Fibroblast of skin of left biceps (primary cell): ENCODE measurements at regions not wholly inside any gene's neighbourhood (a gene's known extent, or its start where the extent isn't known, plus 50 kb on each side); places are given as distances from the start of the nearest gene placed in this dataset.

Source experiments
- DNase-seq, 2 experiments: peaks; one replicate each; pipeline ENCODE4 v3.0.0-alpha.2; 2013; ENCODE audit warnings: low read depth in 2 of 2

GRCh38 chr2:2570871-2571270 lies 239.8 kb upstream of the MYT1L start:
- DNase-seq: no peak

DNA sequence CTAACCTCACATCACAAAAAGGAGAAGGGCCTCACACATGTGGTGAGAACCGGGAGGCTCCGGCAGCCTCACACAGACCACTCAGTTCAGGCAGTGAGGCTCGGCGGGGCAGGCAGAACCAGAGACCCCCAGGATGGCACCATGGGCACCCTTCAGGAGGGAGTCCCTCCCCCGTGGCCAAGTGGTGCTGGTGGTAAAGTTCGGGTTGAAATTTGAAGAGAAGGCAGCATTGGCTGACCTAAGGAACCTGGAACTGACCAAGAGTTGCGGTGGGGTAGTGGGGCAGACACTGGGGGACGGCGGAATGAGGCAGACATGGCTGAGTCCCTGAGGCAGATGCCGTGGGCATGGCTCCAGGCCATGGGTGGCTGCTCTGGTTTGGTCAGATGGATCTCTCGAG lies 239.3 kb upstream of the MYT1L start:
- no peak for DNase-seq

DNA sequence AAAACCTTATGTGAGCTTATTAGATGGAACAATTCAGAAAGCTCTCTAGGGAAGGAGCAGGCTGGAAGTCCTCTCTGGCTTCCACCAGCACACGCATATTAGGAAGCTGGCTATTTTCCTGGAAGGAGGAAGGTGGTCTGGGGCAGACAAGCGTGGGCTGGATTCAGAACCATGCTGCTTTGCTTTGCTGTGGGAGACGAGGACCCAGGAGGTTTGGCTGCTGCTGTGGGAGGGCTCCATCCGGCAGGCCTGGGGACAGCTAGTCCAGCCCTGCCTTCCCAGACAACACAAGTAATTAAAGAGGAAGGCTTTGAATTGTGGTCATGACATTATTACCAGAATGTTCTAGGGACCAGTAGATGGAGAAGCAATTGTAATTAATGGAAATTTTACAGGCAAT lies 238.8 kb upstream of the MYT1L start:
- DNase-seq: no peak

DNA sequence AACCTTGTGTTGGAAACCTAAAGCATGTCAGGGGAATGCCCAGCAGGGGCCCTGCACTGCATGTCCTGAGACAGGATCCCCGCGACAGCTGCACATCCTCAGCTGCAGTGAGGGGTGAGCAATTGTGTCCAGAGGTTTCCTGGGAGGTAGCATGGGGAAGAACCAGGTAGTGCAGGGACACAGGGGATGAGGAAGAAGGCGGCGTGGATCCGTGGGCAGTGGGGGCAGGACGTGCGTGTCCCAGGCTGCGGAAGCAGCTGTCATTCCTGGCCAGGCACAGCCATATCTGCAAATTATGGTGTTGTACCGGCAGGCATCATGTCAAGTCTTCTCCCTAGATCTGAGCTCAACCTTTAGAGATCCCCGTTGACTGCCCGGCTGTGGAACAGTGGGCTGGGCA lies 238.2 kb upstream of the MYT1L start:
- DNase-seq: no peak

DNA sequence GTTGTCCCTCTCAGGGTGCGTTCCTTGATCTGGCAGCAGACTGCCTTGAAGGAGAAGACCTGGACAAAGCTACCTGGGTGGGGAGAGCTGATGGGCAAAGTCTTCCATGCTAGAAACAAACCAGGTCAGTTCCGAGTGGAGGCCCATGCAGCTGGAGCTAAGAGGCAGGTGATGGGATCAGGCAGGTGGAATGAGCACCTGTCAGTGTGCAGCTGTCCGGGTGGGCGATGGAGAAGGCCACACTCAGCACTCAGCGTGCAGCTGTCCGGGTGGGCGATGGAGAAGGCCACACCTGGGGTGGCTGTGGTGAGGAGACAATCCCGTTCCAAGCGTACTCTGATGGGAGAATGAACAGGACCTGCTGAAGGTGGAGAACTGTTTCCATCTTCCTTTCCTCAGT lies 237.3 kb upstream of the MYT1L start:
- no peak for DNase-seq

DNA sequence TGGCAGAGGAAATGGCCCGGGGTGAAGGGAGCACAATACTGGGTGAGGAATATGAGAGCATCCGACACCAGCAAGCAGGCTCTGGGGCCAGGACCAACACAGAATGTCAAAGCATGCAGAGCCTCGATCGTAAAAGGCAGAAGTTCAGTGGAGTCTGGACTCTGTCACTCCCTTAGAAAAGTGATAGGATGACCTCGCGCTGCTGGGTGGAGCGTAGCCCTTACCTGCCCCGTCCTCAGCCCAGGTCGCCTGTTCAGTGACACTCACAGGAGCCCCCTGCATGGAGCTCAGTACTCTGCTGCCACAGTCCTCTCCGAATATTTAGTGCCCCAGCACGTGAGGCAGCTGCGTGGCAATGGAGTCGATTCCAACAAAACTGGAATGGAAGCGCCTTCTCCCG lies 236.7 kb upstream of the MYT1L start:
- no peak for DNase-seq

- no peak for DNase-seq
Measured at GRCh38 chr2:2566396-2567323, 235.6 kb upstream of the MYT1L start.

DNA sequence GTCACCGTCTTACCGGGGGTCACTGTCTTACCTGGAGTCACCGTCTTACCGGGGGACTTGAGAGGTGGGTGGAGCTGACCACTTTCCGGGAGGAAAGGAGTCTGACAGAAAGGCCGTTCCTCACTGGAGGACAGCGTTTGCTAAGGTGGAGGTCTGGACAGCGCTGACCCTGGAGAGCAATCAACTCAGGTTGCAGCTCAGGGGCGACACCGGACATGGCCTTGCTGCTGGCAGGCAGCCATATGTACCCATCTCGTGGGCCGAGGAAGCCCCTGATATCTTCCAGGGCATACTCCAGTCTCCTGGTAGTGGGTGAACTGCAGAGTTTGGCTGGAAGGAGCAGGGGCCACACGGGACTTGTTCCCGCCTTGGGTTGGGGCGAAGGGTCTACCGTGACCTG lies 234.6 kb upstream of the MYT1L start:
- DNase-seq: no peak

DNA sequence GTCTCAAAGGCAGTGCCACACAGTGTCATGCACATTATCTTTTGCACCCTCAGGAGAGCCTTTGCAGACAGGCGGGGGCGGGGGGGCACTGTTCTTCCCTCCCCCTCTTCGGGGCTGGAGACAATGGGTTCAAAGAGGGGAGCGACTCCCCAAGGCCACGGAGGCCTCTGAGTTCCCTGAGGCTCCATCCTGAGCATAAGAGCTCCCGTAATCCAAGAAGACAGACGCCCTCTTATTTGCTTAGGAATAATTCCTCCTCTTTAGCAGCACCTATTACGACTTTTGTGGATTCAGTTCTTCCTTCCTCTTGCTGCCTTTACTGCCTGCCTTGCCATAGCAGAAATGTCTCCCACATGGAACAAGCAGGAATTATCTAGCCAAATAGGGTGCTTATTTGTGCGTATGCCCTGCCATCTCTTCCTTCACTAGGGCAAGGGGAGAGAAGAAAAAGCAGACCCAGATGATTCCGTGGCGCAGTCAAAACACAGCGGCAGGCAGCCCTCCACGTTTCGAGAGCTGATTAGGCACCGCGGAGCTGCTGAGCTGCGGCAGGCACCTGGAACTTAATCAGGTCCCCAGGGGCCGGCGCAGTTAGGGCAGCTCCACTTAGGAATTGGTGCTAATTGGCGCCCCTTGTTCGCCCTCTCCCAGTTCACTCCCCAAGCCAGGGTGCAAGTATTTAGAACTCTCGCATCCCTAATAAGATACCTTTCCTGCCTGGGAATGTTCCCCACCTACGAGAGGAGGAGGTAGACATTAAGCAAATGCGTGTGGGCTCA lies 233.4 kb upstream of the MYT1L start:
- no peak for DNase-seq

- no peak for DNase-seq
Measured at GRCh38 chr2:2563309-2563860, 232.3 kb upstream of the MYT1L start.

DNA sequence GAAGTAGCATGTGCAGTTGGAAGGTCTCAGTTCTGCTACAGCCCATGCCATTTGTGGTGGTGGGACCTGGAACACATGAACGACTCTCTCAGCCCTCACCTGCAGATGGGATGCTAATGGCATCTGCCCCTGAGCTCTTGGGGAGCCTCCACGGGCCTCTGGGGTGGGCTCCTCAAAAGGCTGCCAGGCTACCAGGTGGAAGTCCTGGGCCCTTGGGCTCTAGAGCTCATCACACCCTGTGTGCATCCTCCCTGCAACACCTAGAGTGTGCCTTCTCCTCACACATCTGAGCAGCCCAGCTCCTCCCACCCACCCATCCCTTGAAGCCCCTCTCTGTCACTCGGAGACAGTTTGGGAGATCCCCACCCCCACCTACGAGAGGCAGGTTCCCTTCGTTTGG lies 231.8 kb upstream of the MYT1L start:
- DNase-seq: no peak

GRCh38 chr2:2561346-2562095 lies 230.4 kb upstream of the MYT1L start:
- DNase-seq: no peak

DNA sequence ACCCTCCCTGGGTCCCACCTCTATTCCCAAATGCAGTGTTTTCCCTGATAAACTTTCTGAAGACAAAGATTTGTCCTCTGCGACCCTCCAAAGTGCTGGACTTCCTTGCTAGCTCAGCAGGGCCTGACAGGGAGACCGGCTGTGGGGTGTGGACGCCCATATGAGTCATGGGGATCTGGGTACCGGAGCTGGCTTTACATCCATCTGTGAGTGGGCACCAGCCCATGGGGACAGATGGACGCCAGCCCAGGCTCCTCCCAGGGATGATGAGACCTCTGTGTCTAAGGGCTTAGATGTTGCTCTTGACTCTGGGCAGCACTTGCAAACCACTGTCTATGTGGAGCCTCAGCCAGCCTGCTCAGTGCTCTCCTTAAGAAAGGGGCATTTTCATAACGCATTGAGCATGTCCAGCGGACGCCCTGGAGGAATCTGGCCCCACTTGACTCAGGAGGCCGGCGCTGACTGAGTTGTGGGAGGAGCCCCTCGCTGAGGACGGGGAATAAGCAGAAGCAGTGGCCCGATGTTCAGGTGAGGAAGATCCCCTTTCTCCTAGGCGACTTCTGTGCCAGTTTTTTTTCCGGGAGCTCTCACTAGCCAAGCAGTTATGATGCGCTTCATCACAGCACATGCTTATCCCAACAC lies 229.4 kb upstream of the MYT1L start:
- DNase-seq: no peak

DNA sequence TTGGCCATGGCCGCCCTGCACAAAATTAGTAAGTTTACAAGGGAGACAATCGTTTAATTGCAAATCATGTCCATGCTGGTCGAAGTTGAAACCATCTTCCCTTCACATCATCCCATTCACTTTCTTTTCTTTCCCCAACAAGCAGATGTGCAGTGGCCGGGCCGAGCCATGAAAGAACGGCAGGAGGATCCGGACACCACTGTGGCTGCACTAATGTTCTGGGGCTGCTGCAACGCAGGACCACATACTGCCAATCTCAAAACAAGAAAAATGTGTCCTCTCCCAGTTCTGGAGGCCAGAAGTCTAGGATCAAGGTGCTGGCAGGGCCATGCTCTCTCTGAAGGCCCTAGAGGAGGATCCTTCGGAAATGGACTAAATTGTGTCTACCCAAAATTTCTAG lies 227.4 kb upstream of the MYT1L start:
- no peak for DNase-seq

DNA sequence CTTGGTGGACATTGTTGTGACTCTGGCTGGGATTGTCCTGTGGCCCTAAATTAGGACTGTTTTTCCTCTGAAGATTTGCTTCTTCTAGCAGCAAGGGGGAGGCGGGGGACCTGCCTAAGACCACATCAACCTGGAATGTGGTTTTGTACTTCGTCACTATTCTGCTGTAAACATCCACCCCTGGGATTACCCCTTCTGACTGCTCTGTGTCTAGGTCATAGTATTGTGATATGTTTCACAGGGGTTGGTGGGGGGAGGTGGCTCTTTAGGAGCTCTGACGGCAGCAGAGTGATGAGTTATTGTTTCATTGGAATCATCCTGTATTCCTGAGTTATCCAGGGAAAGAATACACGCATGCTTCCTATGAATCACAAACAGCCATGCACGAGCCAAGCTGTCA lies 226.4 kb upstream of the MYT1L start:
- no peak for DNase-seq

DNA sequence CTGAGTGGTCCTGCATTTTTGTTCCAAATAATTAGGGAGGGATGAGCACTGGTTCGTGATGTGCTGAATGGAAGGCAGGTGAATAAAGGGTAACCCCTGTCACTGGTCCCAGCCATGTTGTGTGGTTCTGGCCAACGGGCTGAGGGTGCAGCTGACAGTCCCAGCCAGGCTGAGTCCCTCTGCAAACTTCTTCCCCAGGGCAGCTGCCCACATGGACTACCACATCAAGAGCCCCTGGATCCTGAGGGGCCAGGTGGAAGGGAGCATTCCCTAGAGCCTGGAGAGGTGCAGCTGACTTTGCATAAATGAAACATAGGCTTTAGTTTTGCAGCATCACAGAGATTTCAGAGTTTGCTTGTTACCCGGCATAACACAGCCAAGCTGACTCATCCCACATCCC lies 219.8 kb upstream of the MYT1L start:
- DNase-seq: no peak

DNA sequence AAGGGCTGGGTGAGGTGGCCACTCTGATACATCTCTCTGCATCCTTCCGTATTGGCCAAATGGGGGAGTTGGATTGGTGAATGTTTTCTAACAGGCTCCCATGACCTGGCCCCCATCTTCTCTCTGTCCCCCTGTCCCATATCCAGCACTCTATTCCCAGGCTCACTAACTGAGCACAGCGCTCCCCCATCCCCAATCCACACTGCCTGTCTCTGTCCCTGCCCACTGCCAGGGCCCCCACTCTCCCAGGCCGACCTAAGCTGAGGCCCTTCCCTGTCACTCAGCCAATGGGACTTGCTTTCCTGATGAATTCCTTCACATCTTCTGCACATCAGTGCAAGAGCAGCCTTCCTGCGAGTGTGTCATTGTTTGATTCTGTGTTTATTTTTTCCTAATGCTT lies 216.8 kb upstream of the MYT1L start:
- no peak for DNase-seq

DNA sequence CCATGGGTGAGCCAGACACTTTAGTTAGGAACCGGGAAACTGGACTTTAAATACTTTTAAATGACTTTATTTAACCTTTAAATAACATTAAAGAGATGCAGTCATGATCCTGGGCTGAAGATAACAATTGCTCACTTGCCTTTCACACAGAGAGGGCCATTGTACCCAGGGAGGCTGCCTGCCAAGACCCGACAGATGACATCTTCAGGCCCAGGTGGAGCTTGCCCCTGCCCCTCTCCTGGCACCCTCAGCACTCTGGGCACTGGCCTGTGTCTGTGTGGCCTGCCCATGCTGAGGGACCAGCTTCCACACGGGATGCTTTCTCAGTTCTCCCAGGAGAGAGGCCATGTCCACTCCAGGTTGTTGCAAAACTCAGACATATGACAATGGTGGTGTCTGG lies 216.4 kb upstream of the MYT1L start:
- no peak for DNase-seq

GRCh38 chr2:2546046-2546445 lies 215.0 kb upstream of the MYT1L start:
- DNase-seq: no peak

- DNase-seq: no peak
Measured at GRCh38 chr2:2542966-2543611, 212.0 kb upstream of the MYT1L start.

- no peak for DNase-seq
Measured at GRCh38 chr2:2542316-2542715, 211.2 kb upstream of the MYT1L start.
